ENCODE measurements at regions not wholly inside any gene's neighbourhood (a gene's known extent, or its start where the extent isn't known, plus 50 kb on each side); places are given as distances from the start of the nearest gene placed in this dataset.

- no peak overlapping the region for H3K27ac ChIP-seq
- TF ChIP-seq CTCF (IDR thresholded peaks at IDR 0.05): no peak
- TF ChIP-seq POLR2A (IDR thresholded peaks at IDR 0.05): no peak
- no peak for DNase-seq
These were observed 567.5 kb downstream of the BCL11A start for GRCh38 chr2:59985923-59986322.

GRCh38 chr2:59974051-59974766, 579.2 kb downstream of the BCL11A start:
- TF ChIP-seq POLR2A (IDR thresholded peaks at IDR 0.05) (no peak), CTCF (IDR thresholded peaks at IDR 0.05) (no peak)
- Histone ChIP-seq H3K4me3 (no peak overlapping the region), H3K27ac (no peak overlapping the region), H3K36me3 (no peaks in the 10 kb centered on the region), H3K9me3 (no peaks in the 10 kb centered on the region), H3K4me1 (no peaks in the 10 kb centered on the region), H3K27me3 (no peaks in the 10 kb centered on the region)
- DNase-seq: no peak

More at GRCh38 chr2:59985923-59986322, 567.5 kb downstream of the BCL11A start:
- Histone ChIP-seq H3K4me3 (no peak overlapping the region), H3K36me3 (no peaks in the 10 kb centered on the region), H3K9me3 (no peaks in the 10 kb centered on the region), H3K27me3 (no peaks in the 10 kb centered on the region), H3K4me1 (no peaks in the 10 kb centered on the region)

- TF ChIP-seq POLR2A (IDR thresholded peaks at IDR 0.05) (no peak), CTCF (IDR thresholded peaks at IDR 0.05) (no peak)
- H3K36me3 ChIP-seq: no peaks in the 10 kb centered on the region
- H3K4me1 ChIP-seq: no peaks in the 10 kb centered on the region
- no peaks in the 10 kb centered on the region for H3K27me3 ChIP-seq
- DNase-seq: no peak
- no peak overlapping the region for H3K27ac ChIP-seq
- H3K4me3 ChIP-seq: no peak overlapping the region
- H3K9me3 ChIP-seq: no peaks in the 10 kb centered on the region
These were observed 584.3 kb downstream of the BCL11A start for GRCh38 chr2:59969161-59969560.

GRCh38 chr2:59968441-59968840, 585.0 kb downstream of the BCL11A start:
- Histone ChIP-seq H3K36me3 (no peaks in the 10 kb centered on the region), H3K4me1 (no peaks in the 10 kb centered on the region), H3K27ac (no peak overlapping the region), H3K4me3 (no peak overlapping the region), H3K27me3 (no peaks in the 10 kb centered on the region), H3K9me3 (no peaks in the 10 kb centered on the region)
- TF ChIP-seq CTCF (IDR thresholded peaks at IDR 0.05) (no peak), POLR2A (IDR thresholded peaks at IDR 0.05) (no peak)
- no peak for DNase-seq

- no peak overlapping the region for H3K27ac ChIP-seq
- DNase-seq: no peak
- no peaks in the 10 kb centered on the region for H3K36me3 ChIP-seq
- H3K4me3 ChIP-seq: no peak overlapping the region
- H3K27me3 ChIP-seq: no peaks in the 10 kb centered on the region
- H3K9me3 ChIP-seq: no peaks in the 10 kb centered on the region
- no peak for TF ChIP-seq POLR2A (IDR thresholded peaks at IDR 0.05)
- no peak for TF ChIP-seq CTCF (IDR thresholded peaks at IDR 0.05)
- no peaks in the 10 kb centered on the region for H3K4me1 ChIP-seq
These were observed 585.8 kb downstream of the BCL11A start for GRCh38 chr2:59967691-59968090.

All from Peyer's patch (tissue), 4 donors.